Cardiac septum (tissue), 1 donor: ENCODE measurements at regions not wholly inside any gene's neighbourhood (a gene's known extent, or its start where the extent isn't known, plus 50 kb on each side); places are given as distances from the start of the nearest gene placed in this dataset.

Source experiments
- DNase-seq: peaks from one replicate; pipeline ENCODE4 v3.0.0-alpha.2; 2020; ENCODE audit warnings: low spot score
- intact Hi-C: fragments of 100-400 bp; cut with DNase I; formaldehyde crosslinking; loops from one replicate; pipeline ENCODE4 v1.14.0; 2022
- donor health status: DM: no; HTN: no; CAD: no.

GRCh38 chr2:155841442-155841841, 491.1 kb downstream of the NR4A2 start:
- intact Hi-C loops: no loop called here
- no peak for DNase-seq

DNA sequence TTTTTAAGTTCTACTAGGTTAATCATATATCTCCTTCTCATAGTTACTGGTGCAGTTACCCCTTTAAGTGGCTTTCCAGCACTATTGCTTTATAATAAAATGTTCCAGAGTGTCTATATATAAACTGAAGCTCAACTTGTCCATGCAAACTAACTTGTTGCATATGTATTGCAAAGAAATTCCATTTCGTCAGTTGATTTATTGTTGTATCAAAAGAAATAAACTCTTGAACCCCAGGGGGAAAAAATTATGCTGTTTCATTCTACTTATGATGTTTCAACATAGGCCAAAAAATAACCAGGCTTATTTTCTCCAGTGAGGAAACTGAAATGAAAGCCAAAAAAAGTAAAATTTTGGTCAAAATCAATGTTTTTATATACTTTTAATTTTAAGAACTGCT, 491.9 kb downstream of the NR4A2 start:
- intact Hi-C loops: no loop called here
- no peak for DNase-seq

DNA sequence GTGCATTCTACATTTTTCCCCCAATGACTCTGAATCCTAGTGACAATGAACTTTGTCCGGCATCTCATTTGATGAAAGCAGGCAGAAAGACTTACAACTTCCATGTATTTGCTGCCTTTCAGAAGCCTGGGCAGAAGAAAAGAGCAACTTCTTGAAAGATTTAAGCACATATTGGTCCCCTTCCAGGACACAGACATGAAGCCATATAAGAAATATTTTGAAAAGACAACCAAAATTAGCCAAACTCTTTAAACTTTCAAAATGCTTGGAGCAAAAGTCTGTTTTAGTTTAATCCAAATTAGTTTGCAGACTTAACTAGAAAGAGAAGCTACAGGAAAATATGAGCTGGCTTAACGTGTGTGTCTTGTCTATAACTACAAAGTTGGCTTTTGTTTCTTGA, 492.5 kb downstream of the NR4A2 start:
- intact Hi-C loops: no loop called here
- DNase-seq: no peak

GRCh38 chr2:155839436-155839835, 493.1 kb downstream of the NR4A2 start:
- intact Hi-C loops: no loop called here
- DNase-seq: no peak

DNA sequence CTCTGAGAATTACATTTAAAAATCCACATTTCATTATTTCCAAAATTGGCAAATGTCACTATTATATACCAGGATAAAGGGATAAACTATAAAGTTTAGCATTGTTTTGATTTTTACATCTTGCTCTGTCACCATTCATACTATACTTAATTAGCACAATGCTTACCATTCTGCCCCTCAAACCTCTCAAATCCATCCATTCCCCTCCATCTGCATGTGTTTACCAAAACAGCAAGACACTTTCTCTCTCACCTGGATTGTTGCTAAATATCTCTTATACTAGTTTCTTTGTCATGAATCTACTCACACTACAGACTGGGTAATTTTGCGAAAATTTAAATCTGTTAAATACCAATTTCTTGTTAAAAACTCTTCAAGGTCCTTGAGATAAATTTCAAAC, 496.1 kb downstream of the NR4A2 start:
- intact Hi-C loops: no loop called here
- DNase-seq: no peak

DNA sequence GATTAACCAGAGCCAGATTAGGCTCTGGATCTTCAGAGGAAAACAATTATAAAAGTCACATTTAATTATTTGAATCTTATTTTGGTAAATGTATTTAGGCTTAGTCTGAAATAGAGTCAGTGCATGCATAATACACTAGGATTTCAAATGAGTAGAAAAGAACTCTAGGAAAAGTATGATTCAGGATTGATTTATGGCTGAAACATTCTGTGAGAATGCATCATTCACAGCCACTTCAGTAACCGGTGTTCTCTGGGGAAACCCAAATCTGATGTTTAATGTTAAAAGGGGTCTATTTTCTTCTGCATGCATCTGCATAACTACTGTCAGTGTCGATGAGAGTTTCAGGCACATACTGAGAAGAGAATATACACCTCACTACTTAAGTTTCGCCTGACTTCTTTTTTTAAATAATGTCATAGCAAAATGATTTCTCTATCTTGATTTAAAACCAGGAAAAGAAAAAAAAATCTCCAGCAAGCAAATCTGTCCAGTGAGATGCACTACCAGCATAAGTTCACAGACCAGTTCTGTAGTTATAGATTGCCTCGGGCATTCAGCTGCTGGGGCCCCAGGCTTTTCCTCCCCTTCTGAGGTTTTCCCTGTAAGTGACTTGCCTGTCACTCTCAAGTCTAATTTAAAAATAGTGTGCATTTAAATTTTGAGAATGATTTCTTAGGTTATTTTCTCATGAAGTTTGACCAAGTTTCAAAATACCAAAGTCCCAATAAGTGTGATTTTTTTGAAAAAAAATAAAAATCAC, 501.5 kb downstream of the NR4A2 start:
- intact Hi-C loops: no loop called here
- no peak for DNase-seq

- intact Hi-C loops: no loop called here
- no peak for DNase-seq
Observed at GRCh38 chr2:155830351-155830750, 502.2 kb downstream of the NR4A2 start.

- no peak for DNase-seq
- intact Hi-C loops: no loop called here
Observed at GRCh38 chr2:155825876-155826275, 506.6 kb downstream of the NR4A2 start.

DNA sequence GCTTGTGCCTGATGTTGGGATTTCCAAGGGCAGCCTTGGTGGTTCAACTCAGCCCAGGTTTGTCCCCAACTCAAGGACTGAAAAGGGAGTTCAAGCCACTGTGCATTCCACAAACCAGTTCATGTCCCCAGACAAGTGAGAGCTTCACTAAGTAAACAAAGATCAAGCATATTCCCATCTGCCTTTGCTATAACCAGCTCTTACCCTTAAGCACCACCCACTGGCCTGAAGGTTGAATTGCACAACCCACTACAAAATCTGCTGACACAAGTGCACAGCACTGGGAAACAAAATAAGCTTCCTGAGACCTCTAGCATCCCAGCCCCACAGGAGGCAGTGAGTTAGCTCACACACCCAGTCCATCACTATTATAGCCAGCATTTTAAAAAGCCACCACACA, 516.7 kb downstream of the NR4A2 start:
- intact Hi-C loops: no loop called here
- no peak for DNase-seq

DNA sequence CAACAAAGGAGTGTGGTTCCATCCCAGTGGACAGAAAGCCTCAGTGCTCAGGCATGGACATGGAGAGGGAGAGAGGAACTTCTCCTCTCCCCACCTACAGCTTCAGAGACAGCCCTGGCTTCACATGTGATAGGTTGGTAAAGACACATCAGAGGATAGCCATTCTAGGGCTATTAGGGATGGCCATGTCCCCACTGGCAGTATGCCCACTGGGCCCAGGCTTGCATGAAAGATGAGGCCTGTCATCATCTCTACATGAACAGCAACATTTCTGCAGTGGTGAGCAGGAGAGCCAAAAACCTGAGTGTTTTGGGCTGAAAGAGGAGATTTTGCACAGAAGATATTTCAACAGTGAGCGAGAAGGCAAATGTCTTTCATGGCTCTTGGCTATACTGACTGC, 517.2 kb downstream of the NR4A2 start:
- intact Hi-C loops: no loop called here

DNA sequence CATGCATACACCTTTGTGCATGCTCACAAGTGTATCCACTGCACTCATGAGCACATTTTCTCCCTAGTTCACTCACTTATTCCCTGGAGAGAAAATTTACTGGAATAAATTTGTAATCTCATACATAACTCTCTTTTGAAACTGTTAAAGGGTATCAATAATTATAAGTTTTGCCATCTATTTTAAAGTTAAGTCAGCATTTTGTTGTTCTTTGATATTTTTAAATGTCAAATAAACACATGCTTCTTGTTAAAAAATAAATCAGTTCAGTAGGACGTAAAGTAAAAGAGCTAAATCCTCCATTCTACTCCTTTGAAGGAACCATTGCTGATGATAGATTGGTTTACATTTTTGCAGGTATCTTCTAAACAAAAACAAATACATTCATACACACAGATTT, 522.1 kb downstream of the NR4A2 start:
- intact Hi-C loops: no loop called here
- no peak for DNase-seq

More for the DNA sequence above, 517.2 kb downstream of the NR4A2 start:
- DNase-seq: no peak

DNA sequence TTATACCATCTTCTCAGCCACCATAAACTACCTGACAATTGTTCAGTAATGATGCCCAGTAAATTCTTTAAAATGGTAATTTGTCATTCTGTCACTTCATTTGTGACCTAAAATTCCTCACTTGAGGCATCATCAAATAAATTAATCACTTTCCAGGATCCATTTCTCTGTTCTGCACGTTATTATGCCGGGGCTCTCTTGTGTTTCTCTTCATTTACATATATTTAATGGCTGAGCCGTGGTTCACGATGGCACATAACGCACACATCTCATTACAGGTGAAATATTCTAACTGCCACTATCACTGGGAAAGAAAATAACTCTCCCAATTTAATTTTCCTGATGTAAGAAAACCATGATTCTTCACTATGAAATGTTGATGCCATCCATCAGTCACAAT, 529.6 kb downstream of the NR4A2 start:
- intact Hi-C loops: no loop called here
- DNase-seq: no peak

DNA sequence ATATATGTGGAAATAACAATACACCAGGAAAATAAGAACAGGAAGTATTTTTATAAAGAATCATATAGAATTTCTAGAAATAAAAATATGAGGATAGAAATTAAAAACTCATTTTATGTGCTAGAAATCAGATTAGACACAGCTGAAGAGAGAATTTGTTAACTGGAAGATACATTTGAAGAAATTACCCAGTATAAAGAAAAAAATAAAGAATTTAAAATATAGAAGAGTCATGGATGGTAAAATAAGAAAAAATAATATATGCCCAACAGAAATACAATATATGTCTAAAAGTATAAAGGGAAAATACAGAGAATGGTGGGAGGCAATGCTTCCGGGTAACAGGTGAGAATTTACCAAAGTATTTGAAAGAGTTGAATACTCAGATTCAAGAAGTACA, 539.9 kb downstream of the NR4A2 start:
- no peak for DNase-seq
- intact Hi-C loops: no loop called here

DNA sequence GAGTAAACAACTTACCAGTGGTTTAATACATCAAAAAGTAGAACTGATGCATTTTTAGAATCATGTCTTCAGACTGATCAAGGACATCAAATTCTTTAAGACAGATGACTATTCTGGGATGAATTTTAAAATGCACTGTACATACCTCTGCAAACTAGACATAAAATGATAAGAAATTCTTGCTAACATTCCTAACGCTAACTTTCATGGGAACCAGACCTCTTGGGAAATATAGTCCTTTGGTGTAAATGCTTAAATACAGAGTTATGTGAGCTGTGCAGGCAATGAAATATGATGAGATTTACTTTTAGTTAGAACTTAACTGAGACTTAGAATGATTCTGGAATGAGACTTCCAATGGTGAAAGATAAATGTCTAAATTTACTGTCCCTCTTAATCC, 562.0 kb downstream of the NR4A2 start:
- intact Hi-C loops: no loop called here
- DNase-seq: no peak

GRCh38 chr2:155766342-155767115, 566.0 kb downstream of the NR4A2 start:
- DNase-seq: no peak
- intact Hi-C loops: no loop called here

DNA sequence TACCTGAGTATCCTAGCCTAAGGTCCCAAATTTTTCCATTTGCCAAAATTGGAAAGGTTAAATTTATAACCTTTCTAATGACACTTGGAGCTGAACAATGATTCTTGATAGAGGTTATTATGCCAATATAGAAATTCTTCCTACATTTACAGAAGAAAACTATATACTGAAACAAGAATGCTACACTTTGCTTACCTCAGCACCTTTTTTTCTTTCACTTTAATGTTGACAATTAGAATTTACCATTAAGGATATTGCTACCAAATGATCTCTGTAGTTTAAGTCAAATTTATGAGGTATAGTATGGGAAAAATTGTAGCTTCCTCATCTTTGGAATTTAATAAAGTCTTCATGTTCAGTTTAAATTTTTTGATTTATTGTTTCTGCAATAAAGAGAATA, 577.0 kb downstream of the NR4A2 start:
- intact Hi-C loops: no loop called here
- no peak for DNase-seq

DNA sequence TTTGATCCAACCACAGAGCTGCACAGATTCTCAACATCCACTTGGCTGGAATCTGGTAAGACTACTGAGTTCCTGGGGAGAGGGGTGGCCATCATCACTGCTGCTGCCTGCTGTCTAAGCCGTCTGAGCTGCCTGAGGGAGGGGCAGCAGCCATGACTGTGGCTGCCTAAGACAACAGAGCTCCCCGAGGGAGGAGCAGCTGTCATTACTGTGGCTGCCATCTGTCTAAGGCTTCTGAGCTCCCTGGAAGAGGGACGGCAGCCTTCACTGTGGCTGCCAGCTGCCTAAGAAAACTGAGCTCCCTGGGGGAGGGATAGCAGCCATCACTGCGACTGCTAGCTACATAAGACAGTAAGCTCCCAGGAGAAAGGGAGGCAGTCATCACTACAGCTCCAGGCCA, 584.4 kb downstream of the NR4A2 start:
- intact Hi-C loops: no loop called here
- DNase-seq: no peak

- no peak for DNase-seq
- intact Hi-C loops: no loop called here
Observed at GRCh38 chr2:155747531-155747930, 585.0 kb downstream of the NR4A2 start.

GRCh38 chr2:155733091-155733853, 599.2 kb downstream of the NR4A2 start:
- intact Hi-C loops: no loop called here

DNA sequence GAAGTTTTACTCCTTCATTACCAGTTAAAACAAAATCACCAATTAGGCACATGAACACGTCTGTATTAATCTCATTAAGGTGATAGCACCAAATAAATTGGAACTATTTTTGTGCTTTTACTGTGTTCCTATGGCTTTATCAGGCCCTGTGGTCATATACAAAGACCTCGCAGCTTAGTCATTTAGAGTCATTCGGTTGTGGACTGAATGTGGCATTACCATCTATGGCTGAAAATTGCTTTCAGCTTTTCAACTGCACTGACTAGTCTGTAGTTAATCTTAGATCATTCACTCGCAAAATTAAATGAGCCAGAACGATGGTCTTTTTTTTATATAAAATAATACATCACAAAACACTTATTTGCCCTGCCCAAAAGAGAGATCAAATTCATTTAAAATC, 601.7 kb downstream of the NR4A2 start:
- intact Hi-C loops: no loop called here
- no peak for DNase-seq

More at GRCh38 chr2:155733091-155733853, 599.2 kb downstream of the NR4A2 start:
- DNase-seq: no peak
